CD14-positive monocyte (primary cell): ENCODE measurements at regions not wholly inside any gene's neighbourhood (a gene's known extent, or its start where the extent isn't known, plus 50 kb on each side); places are given as distances from the start of the nearest gene placed in this dataset.

Experiments used
- DNase-seq, 3 donors: peaks; one replicate each; pipeline ENCODE4 v3.0.0-alpha.2; 2011 to 2022
- H2AFZ ChIP-seq: 2 replicates; pipeline ENCODE4 v1.6.0; 2012; ENCODE audit warnings: mild to moderate bottlenecking, low read depth, low read length, inconsistent platforms; ENCODE audit not compliant: insufficient read depth, poor library complexity, severe bottlenecking
- H3K27ac ChIP-seq, 2 donors: 1 replicate in 1 of 2; 2 replicates in 1 of 2; pipeline ENCODE4 v1.5.1; 2012 to 2013; ENCODE audit warnings: low read length in 2 of 2, control low read depth in 1 of 2, inconsistent platforms in 1 of 2, low read depth in 1 of 2, mild to moderate bottlenecking in 1 of 2
- H3K27me3 ChIP-seq, 2 donors: one replicate each; pipeline versions ENCODE4 v1.6.0 to v1.6.1; 2011 to 2013; ENCODE audit warnings: low read length in 2 of 2; ENCODE audit not compliant: control insufficient read depth in 2 of 2, insufficient read depth in 2 of 2
- H3K36me3 ChIP-seq, 2 donors: replicated peaks in 1 of 2; 1 replicate in 1 of 2; 2 replicates in 1 of 2; pipeline versions ENCODE4 v1.5.1 to v1.6.1; 2012 to 2013; ENCODE audit warnings: low read length in 2 of 2, control low read depth in 1 of 2, inconsistent platforms in 1 of 2, mild to moderate bottlenecking in 1 of 2; ENCODE audit not compliant: insufficient read depth in 2 of 2, control insufficient read depth in 1 of 2
- H3K4me1 ChIP-seq, 2 donors: 1 replicate in 1 of 2; 2 replicates in 1 of 2; pipeline versions ENCODE4 v1.5.1 to v1.6.1; 2012 to 2013; ENCODE audit warnings: low read length in 2 of 2, control low read depth in 1 of 2, inconsistent platforms in 1 of 2, mild to moderate bottlenecking in 1 of 2, moderate library complexity in 1 of 2; ENCODE audit not compliant: insufficient read depth in 2 of 2, control insufficient read depth in 1 of 2
- H3K4me2 ChIP-seq: replicated peaks from 2 replicates; pipeline ENCODE3; 2012; ENCODE audit warnings: low read length, moderate library complexity, mild to moderate bottlenecking; ENCODE audit not compliant: poor library complexity, severe bottlenecking; ENCODE audit errors: extremely low read depth
- H3K4me3 ChIP-seq, 3 experiments: fragments of 200-600 bp in 1 of 3; sonication (generic) in 1 of 3; replicated peaks in 1 of 3; 1 replicate in 2 of 3; 2 replicates in 1 of 3; pipeline ENCODE4 v1.5.1; 2011 to 2013; ENCODE audit warnings: low read length in 3 of 3, mild to moderate bottlenecking in 3 of 3, control low read depth in 2 of 3, low read depth in 2 of 3, inconsistent platforms in 1 of 3, moderate library complexity in 1 of 3
- H3K79me2 ChIP-seq: 2 replicates; pipeline ENCODE4 v1.6.0; 2012; ENCODE audit warnings: mild to moderate bottlenecking, control low read depth, inconsistent platforms, low read length, moderate library complexity; ENCODE audit not compliant: insufficient read depth
- H3K9ac ChIP-seq: 2 replicates; pipeline ENCODE4 v1.6.0; 2017; ENCODE audit warnings: low read length, mild to moderate bottlenecking; ENCODE audit not compliant: insufficient read depth, poor library complexity, severe bottlenecking
- H3K9me3 ChIP-seq, 2 donors: replicated peaks in 1 of 2; 1 replicate in 1 of 2; 2 replicates in 1 of 2; pipeline versions ENCODE4 v1.5.1 to v1.6.1; 2012 to 2013; ENCODE audit warnings: low read length in 2 of 2, control low read depth in 1 of 2; ENCODE audit not compliant: control insufficient read depth in 1 of 2, insufficient read depth in 1 of 2
- H4K20me1 ChIP-seq: 2 replicates; pipeline ENCODE4 v1.6.0; 2012; ENCODE audit warnings: mild to moderate bottlenecking, low read length, control low read depth, moderate library complexity; ENCODE audit not compliant: insufficient read depth
- H3K27ac Mint-ChIP-seq, 7 donors: one replicate each; pipeline ENCODE4 v1.8.0; 2020; ENCODE audit warnings: mild to moderate bottlenecking in 7 of 7, mixed read lengths in 7 of 7, moderate library complexity in 6 of 7, inconsistent platforms in 2 of 7
- H3K27me3 Mint-ChIP-seq, 3 donors: one replicate each; pipeline ENCODE4 v1.8.0; 2021 to 2022; ENCODE audit warnings: low read depth in 3 of 3, mild to moderate bottlenecking in 3 of 3, mixed read lengths in 3 of 3, moderate library complexity in 3 of 3, inconsistent platforms in 1 of 3
- H3K36me3 Mint-ChIP-seq, 2 donors: one replicate each; pipeline ENCODE4 v1.8.0; 2020; ENCODE audit warnings: mixed read lengths in 2 of 2, inconsistent platforms in 1 of 2, mild to moderate bottlenecking in 1 of 2
- H3K4me1 Mint-ChIP-seq: one replicate; pipeline ENCODE4 v1.8.0; 2020; ENCODE audit warnings: mild to moderate bottlenecking, mixed read lengths
- H3K4me3 Mint-ChIP-seq, 2 donors: one replicate each; pipeline ENCODE4 v1.8.0; 2020; ENCODE audit warnings: mild to moderate bottlenecking in 2 of 2, mixed read lengths in 2 of 2, moderate library complexity in 1 of 2
- H3K9me3 Mint-ChIP-seq, 7 donors: one replicate each; pipeline ENCODE4 v1.8.0; 2020 to 2022; ENCODE audit warnings: mixed read lengths in 7 of 7, mild to moderate bottlenecking in 6 of 7, moderate library complexity in 6 of 7, inconsistent platforms in 2 of 7
- CTCF ChIP-seq: fragments of 200-600 bp; IDR thresholded peaks from one replicate; pipeline ENCODE4 v1.8.0; 2022; ENCODE audit warnings: antibody characterized with exemption, mild to moderate bottlenecking
- WGBS: methylation state at CpG from one replicate; pipeline ENCODE4 v1.1.5; 2013; ENCODE audit warnings: missing lambda C conversion rate; ENCODE audit not compliant: insufficient coverage; 5-methylcytosine and 5-hydroxymethylcytosine counted together
- intact Hi-C, 2 donors: fragments of 100-400 bp; cut with micrococcal nuclease; formaldehyde crosslinking; loops; one replicate each; pipeline versions ENCODE4 v1.15.0 to v1.15.1; 2023

- Mint-ChIP-seq H3K4me3 (no peak overlapping the region), H3K27ac (no peak overlapping the region), H3K4me1 (peaks cover 5% of the 10 kb centered on the region), H3K36me3 (no peaks in the 10 kb centered on the region), H3K27me3 (no peaks in the 10 kb centered on the region), H3K9me3 (peaks cover 0 to 2% (median 0%) of the 10 kb centered on the region in 7 donors)
- no peak for TF ChIP-seq CTCF
- peaks cover 0 to 2% of the 10 kb centered on the region in 2 donors for H3K4me1 ChIP-seq
- WGBS = 82% methylated on average over 6 of the region's 8 CpGs
- H3K4me3 ChIP-seq = no peak overlapping the region
- H3K4me2 ChIP-seq = no peak overlapping the region
- no peaks in the 10 kb centered on the region for H3K36me3 ChIP-seq
- no peak overlapping the region for H3K27ac ChIP-seq
- DNase-seq = no peak
- no peaks in the 10 kb centered on the region for H3K79me2 ChIP-seq
- H4K20me1 ChIP-seq = no peaks in the 10 kb centered on the region
- no peak overlapping the region for H2AFZ ChIP-seq
- no peak overlapping the region for H3K9ac ChIP-seq
- no peaks in the 10 kb centered on the region for H3K9me3 ChIP-seq
- intact Hi-C loops = no loop called here
- no peaks in the 10 kb centered on the region for H3K27me3 ChIP-seq
Observed at GRCh38 chr4:27721193-27721592, 860.6 kb downstream of the STIM2 start.

- H3K4me3 ChIP-seq = no peak overlapping the region
- no peak for DNase-seq
- Mint-ChIP-seq H3K9me3 (no peaks in the 10 kb centered on the region), H3K4me1 (no peaks in the 10 kb centered on the region), H3K27me3 (no peaks in the 10 kb centered on the region), H3K4me3 (no peak overlapping the region), H3K27ac (no peak overlapping the region), H3K36me3 (no peaks in the 10 kb centered on the region)
- intact Hi-C loops = no loop called here
- no peaks in the 10 kb centered on the region for H4K20me1 ChIP-seq
- no peaks in the 10 kb centered on the region for H3K9me3 ChIP-seq
- no peaks in the 10 kb centered on the region for H3K36me3 ChIP-seq
- no peak overlapping the region for H3K27ac ChIP-seq
- WGBS = no CpG with 5 or more reads among the region's 3 CpGs
- H3K4me2 ChIP-seq = no peak overlapping the region
- H2AFZ ChIP-seq = no peak overlapping the region
- H3K4me1 ChIP-seq = no peaks in the 10 kb centered on the region
- H3K9ac ChIP-seq = no peak overlapping the region
- no peak for TF ChIP-seq CTCF
- H3K27me3 ChIP-seq = no peaks in the 10 kb centered on the region
- H3K79me2 ChIP-seq = no peaks in the 10 kb centered on the region
Observed at GRCh38 chr4:27728892-27729291, 868.3 kb downstream of the STIM2 start.
